GM21717 (cell line): ENCODE measurements at regions not wholly inside any gene's neighbourhood (a gene's known extent, or its start where the extent isn't known, plus 50 kb on each side); places are given as distances from the start of the nearest gene placed in this dataset.
A peak's percentile ranks its signal among the peaks of the same experiment; 100 is the strongest.
"Not testable (repeated sequence)": the region's sequence is repeated elsewhere in the genome, so short reads cannot be mapped to it uniquely, and the experiment has no call there.

Experiments used
- ATAC-seq: cut with Tn5 transposase; IDR thresholded peaks from one replicate; pipeline ENCODE4 v1.9.1; 2021; ENCODE audit warnings: mild to moderate bottlenecking, moderate library complexity; ENCODE audit not compliant: unreplicated experiment

GRCh38 chrX:140633105-140633504 is 76.5 kb upstream of the LINC00632 start:
- not testable (repeated sequence) for ATAC-seq

- no peak for ATAC-seq
These were observed 101.4 kb upstream of the LINC00632 start for GRCh38 chrX:140608111-140608510.

GRCh38 chrX:140602140-140602539 is 97.3 kb upstream of the SOX3 start:
- no peak for ATAC-seq

- no peak for ATAC-seq
These were observed 95.0 kb upstream of the SOX3 start for GRCh38 chrX:140599851-140600250.

GRCh38 chrX:140589657-140590056 is 84.8 kb upstream of the SOX3 start:
- no peak for ATAC-seq

- ATAC-seq, result no peak
These were observed 82.1 kb upstream of the SOX3 start for GRCh38 chrX:140586951-140587350.

GRCh38 chrX:140580478-140580877 is 75.6 kb upstream of the SOX3 start:
- ATAC-seq, result no peak

- ATAC-seq, result peak; percentile 92
These were observed 67.9 kb upstream of the SOX3 start for GRCh38 chrX:140572724-140573123.

GRCh38 chrX:140563893-140564292 is 59.0 kb upstream of the SOX3 start:
- no peak for ATAC-seq
